Hypothalamus (tissue), 51 donors: ENCODE measurements at regions not wholly inside any gene's neighbourhood (a gene's known extent, or its start where the extent isn't known, plus 50 kb on each side); places are given as distances from the start of the nearest gene placed in this dataset.

Experiments used
- DNase-seq, 51 donors: peaks; one replicate each; lab custom pipeline; 2025; lab: John Stamatoyannopoulos, UW

DNA sequence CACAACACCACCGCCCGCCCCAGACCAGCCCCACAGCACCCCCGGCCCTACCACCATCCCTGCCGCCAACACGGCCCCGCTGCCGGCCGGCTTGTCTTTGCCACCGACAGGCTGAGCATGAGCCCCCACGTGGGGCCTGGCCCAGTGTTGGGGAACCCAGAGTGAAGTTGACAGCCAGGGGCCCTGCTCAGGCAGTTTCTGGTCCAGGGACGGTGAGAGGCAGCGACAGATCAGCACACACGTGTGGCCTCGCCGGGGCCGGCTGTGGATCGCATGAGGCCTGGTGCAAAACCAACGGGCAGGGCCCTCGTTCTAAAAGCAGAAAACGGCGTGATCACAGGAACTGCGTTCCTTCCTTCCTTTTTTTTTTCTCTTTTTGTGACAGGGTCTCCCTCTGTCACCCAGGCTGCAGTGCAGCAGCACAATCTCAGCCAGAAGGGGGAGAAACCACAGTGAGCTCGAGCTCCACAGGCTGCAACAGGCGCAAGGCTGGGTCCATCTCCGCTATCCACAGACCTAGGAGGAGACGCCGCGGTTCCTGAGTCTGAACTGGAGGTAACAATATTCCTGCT lies 50.5 kb upstream of the FBRSL1 start:
- DNase-seq: peak in 5 of 51 donors; percentile 11 to 36 (median 25)

- no peak for DNase-seq
Observed at GRCh38 chr12:132438726-132439125, 51.2 kb upstream of the FBRSL1 start.

DNA sequence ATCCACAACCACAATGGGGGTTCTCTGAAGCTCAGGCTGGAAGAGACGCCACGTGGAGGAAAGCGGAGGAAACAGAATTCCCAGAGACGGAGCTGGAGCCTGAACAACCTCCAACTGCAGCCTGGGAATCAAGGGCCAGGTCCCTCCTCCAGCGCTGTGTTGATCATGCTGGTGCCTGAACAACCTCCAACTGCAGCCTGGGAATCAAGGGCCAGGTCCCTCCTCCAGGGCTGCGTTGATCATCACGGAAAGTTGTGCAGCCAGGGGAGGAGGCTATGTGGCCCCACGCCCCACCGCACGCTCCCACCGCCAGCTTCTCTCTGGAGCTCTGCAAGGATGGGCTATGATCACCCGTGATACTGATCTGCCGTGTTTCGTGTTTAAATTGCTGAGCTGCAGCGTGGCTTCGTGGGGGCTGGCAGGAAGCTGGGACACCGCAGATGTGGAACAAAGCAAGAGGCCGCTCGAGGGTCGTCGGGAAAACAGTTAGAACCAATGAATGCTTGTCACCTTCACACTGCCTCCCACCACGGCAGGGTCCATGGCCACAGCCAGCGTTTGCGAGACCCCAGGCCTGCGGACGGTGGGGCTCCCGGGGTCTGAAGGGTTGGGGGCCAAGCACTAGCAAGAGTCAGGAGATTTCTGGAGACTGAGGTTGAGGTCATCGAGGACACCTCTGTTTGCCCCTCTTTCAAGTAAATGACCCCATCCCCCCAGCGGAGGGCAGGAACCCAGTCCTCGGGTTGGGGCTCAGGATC lies 51.8 kb upstream of the FBRSL1 start:
- DNase-seq: no peak

GRCh38 chr12:132437252-132437932 lies 52.6 kb upstream of the FBRSL1 start:
- no peak for DNase-seq

DNA sequence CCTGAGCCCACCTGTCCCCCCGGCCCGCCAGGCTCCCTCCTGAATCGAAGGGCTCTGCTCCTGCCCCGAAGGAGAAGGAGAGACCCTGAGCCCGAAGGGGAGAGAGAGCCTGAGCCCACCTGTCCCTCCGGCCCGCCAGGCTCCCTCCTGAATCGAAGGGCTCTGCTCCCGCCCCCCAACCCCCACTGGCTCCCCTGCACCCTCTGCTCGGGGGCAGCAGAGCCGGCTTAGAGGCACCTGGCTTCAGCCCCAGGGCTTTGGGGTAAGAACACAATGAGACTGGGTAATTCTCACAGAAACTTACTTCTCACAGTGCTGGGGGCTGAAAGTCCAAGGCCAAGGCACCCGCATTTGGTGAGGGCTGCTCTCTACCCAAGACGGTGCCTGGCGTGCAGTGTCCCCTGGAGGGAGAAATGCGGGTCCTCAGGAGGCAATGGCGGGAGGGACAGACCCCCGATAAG lies 53.1 kb upstream of the FBRSL1 start:
- no peak for DNase-seq

GRCh38 chr12:132435486-132436187 lies 54.3 kb upstream of the FBRSL1 start:
- no peak for DNase-seq

DNA sequence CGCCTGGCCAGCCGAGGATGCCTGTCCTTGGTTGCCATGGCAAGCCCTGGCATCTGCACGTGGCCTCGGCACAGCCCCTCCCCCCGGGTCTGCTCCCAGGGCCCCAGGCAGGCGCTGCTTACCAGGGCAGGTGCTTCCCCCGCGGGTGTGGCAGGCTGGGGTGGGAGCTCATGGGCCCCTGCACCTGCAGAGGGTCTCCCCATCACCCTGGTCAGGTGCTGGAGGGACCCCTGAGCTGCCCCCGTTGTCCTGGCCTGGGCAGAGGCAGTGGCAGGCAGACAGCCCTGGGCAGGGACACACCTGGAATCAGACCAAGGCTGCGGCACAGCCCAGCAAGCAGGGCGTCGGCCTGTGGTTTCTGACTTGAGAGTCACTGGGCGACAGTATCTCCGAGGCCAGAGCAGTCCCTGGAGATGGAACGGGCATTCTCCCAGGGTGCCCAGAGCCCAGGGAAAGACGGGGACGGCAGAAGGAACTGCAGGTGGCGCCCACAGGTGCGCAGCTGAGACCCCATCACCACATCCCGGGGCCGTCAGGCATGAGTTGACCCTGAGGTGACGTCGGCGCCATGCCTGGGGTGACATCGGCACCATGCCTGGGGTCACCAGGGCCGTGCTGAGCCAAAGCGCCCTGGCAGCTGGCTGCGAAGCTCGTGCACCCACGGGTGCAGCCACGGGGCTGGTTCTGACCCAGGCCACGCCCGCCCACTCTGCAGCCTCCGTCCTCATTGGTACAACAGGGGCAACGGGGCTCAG lies 56.1 kb upstream of the FBRSL1 start:
- peak in 2 of 51 donors; percentile 11 to 27 for DNase-seq

GRCh38 chr12:132432721-132433577 lies 57.0 kb upstream of the FBRSL1 start:
- DNase-seq: peak in 11 of 51 donors; percentile 8 to 39 (median 32)

DNA sequence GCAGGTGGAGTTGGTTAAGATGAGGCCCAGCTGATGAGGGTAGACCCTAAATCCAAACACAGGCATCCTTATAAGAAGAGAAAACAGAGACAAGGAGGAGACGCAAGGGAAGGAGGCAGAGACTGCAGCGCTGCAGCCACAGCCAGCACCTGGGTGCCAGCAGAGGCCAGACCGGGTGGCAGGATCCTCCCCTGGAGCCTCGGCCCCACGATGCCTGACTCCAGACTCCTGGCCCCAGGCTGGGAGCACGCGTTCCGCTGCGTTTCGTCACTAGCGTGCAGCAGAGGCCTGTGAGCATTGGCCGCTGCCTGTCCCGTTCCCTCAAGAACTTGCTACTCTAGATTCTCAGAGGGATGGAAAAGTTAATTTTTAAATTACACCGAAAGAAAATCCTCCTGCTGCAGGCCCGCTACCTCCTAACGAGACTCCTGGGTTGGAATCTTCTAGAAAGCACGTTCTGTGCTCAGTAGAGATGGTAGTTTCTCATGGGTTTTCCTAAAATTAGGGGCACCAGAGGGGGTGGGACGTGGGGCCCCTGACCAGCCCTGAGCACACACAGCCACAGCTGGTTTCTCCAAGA lies 57.7 kb upstream of the FBRSL1 start:
- DNase-seq: no peak

GRCh38 chr12:132430838-132431774 lies 58.8 kb upstream of the FBRSL1 start:
- DNase-seq: no peak

DNA sequence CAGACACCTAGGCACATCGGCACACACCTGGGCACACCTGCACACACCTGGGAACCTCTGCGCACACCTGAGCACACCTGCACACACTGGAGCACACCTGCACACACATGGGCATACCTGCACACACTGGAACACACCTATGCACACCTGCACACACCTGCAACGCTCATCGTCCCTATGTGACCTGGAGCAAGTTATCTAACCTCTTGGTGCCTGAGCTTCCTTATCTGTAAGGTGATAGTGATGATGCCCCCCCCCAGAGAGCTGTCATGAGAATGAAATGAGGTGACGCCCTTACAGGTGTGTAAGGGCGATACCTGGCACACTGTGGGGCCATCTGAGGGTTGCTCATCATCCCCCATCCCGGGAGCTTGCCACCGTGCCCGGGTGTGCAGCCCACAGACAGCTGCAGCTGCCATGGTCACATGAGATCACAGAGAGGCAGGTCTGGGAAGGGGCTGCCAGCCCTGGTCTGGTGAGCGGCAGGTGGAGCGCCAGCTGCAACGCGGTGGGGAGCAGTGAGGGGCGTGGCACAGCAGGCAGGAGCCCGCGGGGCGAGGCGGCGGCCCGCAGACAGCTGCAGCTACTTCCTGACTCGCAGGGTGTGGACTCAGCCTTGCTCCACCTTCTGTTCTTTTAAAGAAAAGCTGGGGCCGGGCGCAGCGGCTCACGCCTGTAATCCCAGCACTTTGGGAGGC lies 59.9 kb upstream of the FBRSL1 start:
- DNase-seq: no peak

DNA sequence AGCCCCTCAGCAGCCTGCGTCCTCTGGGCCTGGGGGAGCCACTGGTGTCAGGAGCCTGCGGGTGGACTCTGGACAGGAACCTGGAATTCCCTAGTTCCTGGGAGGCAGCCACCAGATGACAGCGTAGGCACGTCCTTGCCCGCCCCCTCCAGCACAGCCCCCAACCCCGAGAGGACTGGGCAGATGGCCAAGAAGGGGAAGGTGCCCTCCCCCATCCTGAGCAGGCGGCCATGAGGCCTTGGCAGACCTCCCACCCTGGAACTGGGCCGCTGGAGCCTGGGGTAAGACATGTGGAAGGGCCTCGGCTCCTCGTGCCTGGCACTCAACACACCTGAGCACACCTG lies 60.4 kb upstream of the FBRSL1 start:
- DNase-seq: peak in 1 of 51 donors; percentile 28

- no peak for DNase-seq
Observed at GRCh38 chr12:132428936-132429601, 60.9 kb upstream of the FBRSL1 start.

DNA sequence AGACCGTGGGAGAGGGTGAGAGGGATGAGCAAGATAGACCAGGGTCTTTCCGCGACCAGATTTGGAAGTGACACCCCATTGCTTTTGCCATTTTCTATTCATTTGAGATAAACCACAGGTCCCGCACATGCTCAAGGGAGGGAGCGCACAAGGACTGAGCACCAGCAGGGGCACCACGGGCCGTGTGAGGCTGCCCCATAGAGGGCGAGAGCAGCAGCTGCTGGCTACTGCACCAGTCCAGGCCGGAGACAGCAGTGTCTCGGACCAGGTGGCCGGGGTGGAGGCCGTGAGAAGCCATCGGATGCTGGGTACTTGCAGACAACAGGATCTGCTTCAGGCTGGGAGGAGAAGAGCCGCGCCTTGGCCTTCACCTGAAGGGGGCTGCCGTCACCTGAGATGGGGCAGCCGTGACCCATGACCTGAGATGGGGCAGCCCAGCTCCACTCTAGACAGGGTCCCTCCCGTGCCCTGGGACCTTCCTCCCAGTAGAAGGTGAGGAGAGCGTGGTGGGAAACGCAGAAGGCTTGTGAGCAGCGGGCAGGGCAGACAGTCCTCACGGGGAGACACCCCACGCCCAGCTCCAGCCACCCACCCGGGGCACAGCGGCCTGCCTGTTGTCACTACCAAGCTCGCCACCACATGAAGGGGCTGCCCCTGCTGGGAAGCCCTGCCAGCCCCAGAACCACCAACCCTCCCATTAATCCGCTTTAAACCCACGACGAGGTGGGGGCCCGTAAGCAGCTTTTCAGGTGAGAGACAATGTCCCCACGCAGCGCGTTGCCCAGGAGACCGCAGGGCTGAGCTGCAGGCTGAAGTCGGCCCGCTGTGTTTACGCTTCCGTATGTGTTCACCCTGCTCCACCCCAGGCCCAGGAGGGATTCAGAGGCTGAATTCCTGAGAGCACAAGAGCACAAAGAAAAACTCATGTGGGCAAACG lies 61.7 kb upstream of the FBRSL1 start:
- DNase-seq: peak in 3 of 51 donors; percentile 31 to 61 (median 43)

GRCh38 chr12:132427174-132427768 lies 62.7 kb upstream of the FBRSL1 start:
- DNase-seq: no peak
